SK-N-MC (cell line): ENCODE measurements at regions not wholly inside any gene's neighbourhood (a gene's known extent, or its start where the extent isn't known, plus 50 kb on each side); places are given as distances from the start of the nearest gene placed in this dataset.
A peak's percentile ranks its signal among the peaks of the same experiment; 100 is the strongest.

ENCODE experiments used
- DNase-seq: peaks from one replicate; pipeline ENCODE4 v3.0.0-alpha.2; 2011; ENCODE audit warnings: low read depth, low spot score
- H3K27ac ChIP-seq: fragments of 200-600 bp; sonication (generic); 2 replicates; pipeline ENCODE4 v1.5.1; 2016; ENCODE audit warnings: mixed run types
- H3K36me3 ChIP-seq: fragments of 200-600 bp; sonication (generic); 2 replicates; pipeline ENCODE4 v1.6.1; 2017; ENCODE audit warnings: antibody characterized with exemption, low read length, mixed read lengths; ENCODE audit not compliant: insufficient read depth
- H3K4me3 ChIP-seq: fragments of 200-600 bp; sonication (generic); 2 replicates; pipeline ENCODE4 v1.5.1; 2016
- H3K9ac ChIP-seq: fragments of 200-600 bp; sonication (generic); 2 replicates; pipeline ENCODE4 v1.8.0; 2017; ENCODE audit warnings: mixed run types, mixed read lengths; ENCODE audit not compliant: insufficient read length
- H3K9me3 ChIP-seq: fragments of 200-600 bp; sonication (generic); 2 replicates; pipeline ENCODE4 v1.6.1; 2017; ENCODE audit warnings: low read depth, mild to moderate bottlenecking, antibody characterized with exemption, low read length, moderate library complexity, mixed read lengths
- EZH2 ChIP-seq: fragments of 200-600 bp; sonication (generic); IDR thresholded peaks from one replicate; pipeline ENCODE4 v1.6.1; 2017; ENCODE audit warnings: antibody characterized with exemption
- FOXP2 ChIP-seq: optimal IDR thresholded peaks from 2 replicates; pipeline ENCODE3; 2011; ENCODE audit warnings: mild to moderate bottlenecking, moderate library complexity; ENCODE audit not compliant: insufficient read depth; ENCODE audit errors: extremely low read length, control extremely low read depth
- POLR2AphosphoS5 ChIP-seq: IDR thresholded peaks from 2 replicates; pipeline ENCODE4 v1.6.1; 2012; ENCODE audit warnings: mild to moderate bottlenecking, low read depth, low read length, borderline replicate concordance

GRCh38 chr11:104652996-104653395 is 245.3 kb downstream of the CASP12 start:
- H3K27ac ChIP-seq, result no peak overlapping the region
- no peaks in the 10 kb centered on the region for H3K36me3 ChIP-seq
- no peaks in the 10 kb centered on the region for H3K9me3 ChIP-seq
- TF ChIP-seq EZH2, result no peak
- no peak for TF ChIP-seq POLR2AphosphoS5
- no peak for TF ChIP-seq FOXP2
- no peak overlapping the region for H3K9ac ChIP-seq
- no peak for DNase-seq
- H3K4me3 ChIP-seq, result no peak overlapping the region

GRCh38 chr11:104650234-104650633 is 248.0 kb downstream of the CASP12 start:
- DNase-seq, result no peak
- no peak overlapping the region for H3K4me3 ChIP-seq
- H3K36me3 ChIP-seq, result no peaks in the 10 kb centered on the region
- H3K27ac ChIP-seq, result no peak overlapping the region
- no peaks in the 10 kb centered on the region for H3K9me3 ChIP-seq
- no peak overlapping the region for H3K9ac ChIP-seq
- TF ChIP-seq EZH2 (no peak), FOXP2 (no peak), POLR2AphosphoS5 (no peak)

DNA sequence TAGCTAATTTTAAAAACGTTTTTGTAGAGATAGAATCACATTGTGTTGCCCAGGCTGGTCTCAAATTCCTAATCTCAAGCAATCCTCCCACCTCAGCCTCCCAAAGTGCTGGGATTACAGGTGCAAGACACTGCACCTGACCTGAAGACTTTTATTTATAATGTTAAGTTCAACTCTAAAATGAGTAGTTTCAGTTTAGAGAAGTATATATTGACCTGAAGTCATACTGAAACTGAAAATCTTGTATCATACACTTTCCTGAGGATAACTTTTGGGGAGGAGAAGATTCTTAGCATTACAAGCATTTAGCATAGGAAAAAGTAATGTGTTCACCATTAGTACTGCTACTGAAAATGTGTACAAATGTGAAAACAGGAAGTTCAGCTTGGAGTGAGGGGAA is 249.3 kb downstream of the CASP12 start:
- H3K9ac ChIP-seq, result no peak overlapping the region
- H3K4me3 ChIP-seq, result no peak overlapping the region
- no peak for DNase-seq
- H3K27ac ChIP-seq, result no peak overlapping the region
- TF ChIP-seq FOXP2 (no peak), EZH2 (no peak), POLR2AphosphoS5 (no peak)
- H3K36me3 ChIP-seq, result no peaks in the 10 kb centered on the region
- no peaks in the 10 kb centered on the region for H3K9me3 ChIP-seq

DNA sequence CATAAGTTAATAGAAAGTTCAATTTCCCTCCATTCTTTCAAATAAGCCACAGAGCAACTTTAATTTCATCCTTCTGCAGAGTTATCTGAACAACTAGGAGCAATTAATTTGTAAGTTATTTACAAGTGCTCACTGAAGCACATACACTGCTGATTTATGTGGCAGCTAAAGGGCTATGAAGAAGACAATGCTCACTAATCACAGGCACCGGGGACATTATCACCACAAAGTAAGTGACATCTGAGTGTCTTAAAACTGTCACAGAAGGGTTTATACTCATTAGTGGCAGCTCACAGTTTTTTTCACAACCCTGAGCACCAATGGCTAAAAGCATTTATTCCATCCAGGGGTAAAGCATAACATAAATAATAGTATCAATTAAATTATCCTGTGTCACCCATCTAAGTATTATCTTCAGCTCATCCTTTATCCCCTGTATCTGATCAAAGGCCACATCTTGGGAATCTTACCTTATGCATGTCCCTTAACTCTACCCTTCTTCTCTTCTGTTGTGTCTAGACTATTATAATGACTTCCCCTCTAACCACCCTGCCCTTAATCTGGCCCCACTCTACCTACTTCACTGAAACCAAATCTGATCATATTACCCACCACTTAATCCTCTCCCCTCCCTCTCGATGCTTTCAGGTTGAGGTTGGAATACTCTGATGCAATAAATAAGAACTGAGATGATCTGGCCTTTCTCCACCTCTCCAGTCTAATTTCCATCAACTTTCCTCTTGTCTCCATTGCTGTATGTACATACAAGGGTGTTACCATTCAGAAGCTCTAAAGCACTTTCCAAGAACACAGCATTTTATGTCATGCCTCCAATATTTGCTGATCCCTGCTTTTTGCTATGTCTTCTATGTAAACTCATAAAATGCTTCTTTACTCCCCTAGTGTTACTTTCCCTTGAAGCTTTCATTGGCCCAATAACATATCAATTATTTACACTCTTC is 252.7 kb downstream of the CASP12 start:
- Histone ChIP-seq H3K9me3 (no peaks in the 10 kb centered on the region), H3K27ac (no peak overlapping the region), H3K9ac (no peak overlapping the region), H3K36me3 (no peaks in the 10 kb centered on the region), H3K4me3 (no peak overlapping the region)
- no peak for DNase-seq
- TF ChIP-seq FOXP2 (no peak), POLR2AphosphoS5 (no peak), EZH2 (no peak)

GRCh38 chr11:104637662-104638170 is 260.5 kb downstream of the CASP12 start:
- TF ChIP-seq POLR2AphosphoS5, result no peak
- TF ChIP-seq EZH2, result no peak
- no peak for TF ChIP-seq FOXP2
- no peak for DNase-seq
- no peak overlapping the region for H3K9ac ChIP-seq
- no peak overlapping the region for H3K27ac ChIP-seq
- H3K4me3 ChIP-seq, result no peak overlapping the region
- H3K36me3 ChIP-seq, result no peaks in the 10 kb centered on the region
- H3K9me3 ChIP-seq, result no peaks in the 10 kb centered on the region

DNA sequence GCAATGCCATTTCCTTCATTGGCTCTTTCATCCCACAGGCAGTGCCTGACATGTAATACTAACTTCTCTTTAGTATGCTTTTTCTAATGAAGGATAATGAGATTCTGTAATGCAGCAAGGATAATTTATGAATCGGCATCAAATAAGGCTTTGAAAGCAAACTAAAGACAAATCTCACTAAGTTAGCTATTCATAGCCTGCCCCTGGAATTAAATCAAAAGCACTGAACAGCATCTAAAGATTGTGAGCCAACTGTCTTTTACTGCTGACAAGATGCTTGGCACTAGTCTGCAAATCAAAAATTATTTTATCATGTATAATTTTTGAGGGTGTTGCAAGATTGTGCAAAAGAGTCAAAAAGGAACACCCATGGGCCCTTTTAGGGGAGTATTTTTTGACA is 265.0 kb downstream of the CASP12 start:
- Histone ChIP-seq H3K9me3 (no peaks in the 10 kb centered on the region), H3K4me3 (no peak overlapping the region), H3K36me3 (no peaks in the 10 kb centered on the region), H3K27ac (no peak overlapping the region), H3K9ac (no peak overlapping the region)
- no peak for DNase-seq
- TF ChIP-seq FOXP2, result no peak
- no peak for TF ChIP-seq EZH2
- no peak for TF ChIP-seq POLR2AphosphoS5

DNA sequence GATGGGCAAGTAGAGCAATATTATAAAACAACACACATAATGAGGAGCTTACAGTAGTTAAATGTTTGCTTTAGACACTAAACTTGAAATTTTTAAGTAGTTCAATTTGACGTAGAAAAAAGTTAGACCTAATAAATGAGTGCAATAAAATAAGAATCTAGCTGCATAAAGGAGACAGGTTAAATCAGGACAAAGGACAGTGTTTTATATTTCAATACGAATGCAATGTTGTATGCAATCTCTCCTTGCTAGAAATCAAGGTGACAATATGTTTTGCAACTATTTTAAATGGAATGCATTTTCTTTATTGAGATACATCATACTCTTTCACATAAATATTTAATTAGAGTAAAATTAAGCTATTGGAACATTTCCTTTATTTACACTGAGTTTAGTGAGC is 267.9 kb downstream of the CASP12 start:
- no peaks in the 10 kb centered on the region for H3K36me3 ChIP-seq

GRCh38 chr11:104625246-104625645 is 273.0 kb downstream of the CASP12 start:
- no peak for DNase-seq
- TF ChIP-seq FOXP2 (no peak), POLR2AphosphoS5 (no peak), EZH2 (no peak)
- H3K27ac ChIP-seq, result no peak overlapping the region
- no peaks in the 10 kb centered on the region for H3K36me3 ChIP-seq
- no peak overlapping the region for H3K4me3 ChIP-seq
- no peaks in the 10 kb centered on the region for H3K9me3 ChIP-seq
- no peak overlapping the region for H3K9ac ChIP-seq

More for the DNA sequence above, 267.9 kb downstream of the CASP12 start:
- no peak overlapping the region for H3K9ac ChIP-seq
- H3K9me3 ChIP-seq, result no peaks in the 10 kb centered on the region
- TF ChIP-seq FOXP2 (no peak), POLR2AphosphoS5 (no peak), EZH2 (no peak)
- no peak overlapping the region for H3K4me3 ChIP-seq
- DNase-seq, result no peak
- no peak overlapping the region for H3K27ac ChIP-seq

DNA sequence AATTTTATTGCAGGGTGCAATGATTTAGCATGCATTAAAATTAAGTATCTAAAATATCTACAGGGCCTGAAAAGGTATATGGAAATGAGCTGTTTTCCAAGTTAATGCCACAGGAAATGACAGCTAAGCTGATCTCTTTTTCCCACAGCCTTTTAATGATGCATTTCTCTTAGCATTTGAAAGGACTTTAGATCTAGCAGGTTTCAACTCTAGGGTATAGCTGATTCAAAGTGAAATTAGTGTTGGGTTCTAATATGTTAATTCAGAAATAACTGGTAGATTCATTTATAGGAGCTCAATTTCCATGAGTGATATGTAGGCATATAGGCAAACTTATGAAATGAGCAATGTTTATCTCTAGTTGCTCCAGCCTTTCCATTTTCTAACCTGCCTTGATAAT is 274.2 kb downstream of the CASP12 start:
- Histone ChIP-seq H3K9ac (no peak overlapping the region), H3K36me3 (no peaks in the 10 kb centered on the region), H3K9me3 (no peaks in the 10 kb centered on the region), H3K27ac (peak overlapping the region; percentile 38; the same call in 1 of the 2 replicates), H3K4me3 (peak overlapping the region; percentile 19)
- TF ChIP-seq POLR2AphosphoS5 (no peak), FOXP2 (no peak), EZH2 (no peak)
- no peak for DNase-seq
